ENCODE measurements at regions not wholly inside any gene's neighbourhood (a gene's known extent, or its start where the extent isn't known, plus 50 kb on each side); places are given as distances from the start of the nearest gene placed in this dataset.

DNA sequence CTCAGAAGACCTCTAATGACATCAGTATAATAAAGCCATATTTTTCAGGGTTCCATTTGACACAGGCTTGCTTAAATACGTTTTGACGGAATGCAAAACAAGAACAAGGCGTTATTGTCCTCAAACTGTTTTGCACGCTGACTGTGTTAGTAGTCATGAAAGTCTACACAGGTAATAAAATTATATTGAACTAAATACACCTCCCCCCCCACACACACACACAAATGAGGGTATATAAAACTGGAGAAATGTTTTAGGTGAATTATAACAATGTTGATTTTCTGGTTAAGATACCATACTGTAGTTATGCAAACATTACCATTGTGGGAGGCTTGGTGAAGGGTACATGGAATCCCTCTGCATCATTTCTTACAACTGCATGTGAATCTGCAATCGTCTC lies 257.1 kb upstream of the ARRDC4 start:
- intact Hi-C loops (cut with micrococcal nuclease) (no loop called here), in situ Hi-C loops (cut with MboI) (no loop called here)
- no peaks in the 10 kb centered on the region for H3K36me3 ChIP-seq (ENCODE audit: control insufficient read depth, insufficient read depth, low read length)
- no peak for ATAC-seq
- H3K4me2 ChIP-seq (ENCODE audit: insufficient read depth, low read length): no peak overlapping the region
- H3K9me3 ChIP-seq (replicated peaks; ENCODE audit: control insufficient read depth, insufficient read depth, low read depth, low read length): no peaks in the 10 kb centered on the region
- H3K79me2 ChIP-seq (ENCODE audit: control insufficient read depth, insufficient read depth, low read length): no peaks in the 10 kb centered on the region
- TF ChIP-seq ZNF263 (CRISPR knock-in tag; IDR thresholded peaks at IDR 0.05; ENCODE audit: borderline replicate concordance): no peak
- no peak for TF ChIP-seq BACH1 (tag; IDR thresholded peaks at IDR 0.05)
- ChIA-PET CTCF (ENCODE audit: low intra/inter-chr PET ratio) (no interaction called here), POLR2A (no interaction called here)
- no peak overlapping the region for H2AFZ ChIP-seq (ENCODE audit: low read depth, low read length)
- H3K4me3 ChIP-seq: no peak overlapping the region
- no peaks in the 10 kb centered on the region for H3K9me1 ChIP-seq (ENCODE audit: control insufficient read depth, insufficient read depth, low read length)
- no peak overlapping the region for H3K9ac ChIP-seq (ENCODE audit: insufficient read depth in 1 of 2, low read depth in 2 of 2, low read length in 2 of 2)
- no peaks in the 10 kb centered on the region for H3K27me3 ChIP-seq (ENCODE audit: control insufficient read depth in 2 of 2, insufficient read depth in 2 of 2, low read length in 2 of 2)
- DNase-seq (ENCODE audit: extremely low read depth in 1 of 4, low spot score in 3 of 4): no peak
- H3K4me1 ChIP-seq (replicated peaks in 1 of 2; ENCODE audit: control insufficient read depth in 2 of 2, insufficient read depth in 2 of 2, low read length in 2 of 2): no peaks in the 10 kb centered on the region
- no peaks in the 10 kb centered on the region for H4K20me1 ChIP-seq (replicated peaks; ENCODE audit: control insufficient read depth, insufficient read depth, low read length)
- 39% methylated on average over 5 of the region's 5 CpGs for whole genome bisulfite sequencing (ENCODE audit: insufficient coverage, low coverage, missing lambda C conversion rate)
- no TSS peak for BruUV-seq (replicated peaks)
- FAIRE-seq: no peak
- H3K27ac ChIP-seq (ENCODE audit: extremely low read depth, low read depth, low read length): no peak overlapping the region

DNA sequence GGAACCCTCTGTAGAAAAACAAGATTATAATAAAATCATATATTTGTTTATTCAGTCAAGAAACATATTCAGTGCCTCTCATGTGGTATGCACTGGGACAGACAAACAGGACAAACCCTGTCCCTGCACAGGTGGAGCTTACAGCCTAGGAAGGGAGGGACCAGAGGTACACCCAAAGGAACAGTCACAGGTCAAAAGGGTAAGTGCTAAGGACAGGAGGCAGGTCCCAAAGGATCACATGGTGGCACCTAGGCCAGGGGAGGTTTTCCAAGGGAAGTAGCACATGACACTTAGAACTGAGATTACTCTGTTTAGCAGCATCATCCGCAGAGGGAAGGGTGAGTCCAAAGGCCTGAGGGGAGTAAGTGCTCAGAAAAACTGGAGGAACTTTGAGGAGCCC lies 254.4 kb upstream of the ARRDC4 start:
- FAIRE-seq (no peak), DNase-seq (ENCODE audit: extremely low read depth in 1 of 4, low spot score in 3 of 4) (no peak), ATAC-seq (no peak)
- Histone ChIP-seq H3K79me2 (ENCODE audit: control insufficient read depth, insufficient read depth, low read length) (no peaks in the 10 kb centered on the region), H4K20me1 (replicated peaks; ENCODE audit: control insufficient read depth, insufficient read depth, low read length) (no peaks in the 10 kb centered on the region), H3K4me1 (replicated peaks in 1 of 2; ENCODE audit: control insufficient read depth in 2 of 2, insufficient read depth in 2 of 2, low read length in 2 of 2) (no peaks in the 10 kb centered on the region), H3K9me3 (replicated peaks; ENCODE audit: control insufficient read depth, insufficient read depth, low read depth, low read length) (no peaks in the 10 kb centered on the region), H3K27me3 (ENCODE audit: control insufficient read depth in 2 of 2, insufficient read depth in 2 of 2, low read length in 2 of 2) (no peaks in the 10 kb centered on the region), H3K9ac (ENCODE audit: insufficient read depth in 1 of 2, low read depth in 2 of 2, low read length in 2 of 2) (no peak overlapping the region), H3K4me2 (ENCODE audit: insufficient read depth, low read length) (no peak overlapping the region), H3K9me1 (ENCODE audit: control insufficient read depth, insufficient read depth, low read length) (no peaks in the 10 kb centered on the region), H3K36me3 (ENCODE audit: control insufficient read depth, insufficient read depth, low read length) (no peaks in the 10 kb centered on the region), H3K4me3 (no peak overlapping the region), H2AFZ (ENCODE audit: low read depth, low read length) (no peak overlapping the region), H3K27ac (ENCODE audit: extremely low read depth, low read depth, low read length) (no peak overlapping the region)
- POLR2A ChIA-PET: no interaction called here
- 36% methylated on average over 1 of the region's 1 CpG for WGBS (ENCODE audit: insufficient coverage, low coverage, missing lambda C conversion rate)
- CTCF ChIA-PET (ENCODE audit: low intra/inter-chr PET ratio): no interaction called here
- no TSS peak for BruUV-seq (replicated peaks)
- intact Hi-C loops (cut with micrococcal nuclease): no loop called here
- in situ Hi-C loops (cut with MboI): no loop called here
- TF ChIP-seq HNRNPLL (IDR thresholded peaks at IDR 0.05; ENCODE audit: low read depth, low read length, poor library complexity, severe bottlenecking) (no peak), FOXK2 (conservative IDR thresholded peaks at IDR 0.05 in 1 of 2, IDR thresholded peaks at IDR 0.05 in 1 of 2; ENCODE audit: low read depth in 2 of 2) (no peak), PML (IDR thresholded peaks at IDR 0.05; ENCODE audit: low read length) (no peak), ZFP30 (CRISPR knock-in tag; IDR thresholded peaks at IDR 0.05; ENCODE audit: borderline replicate concordance) (no peak), HDAC6 (IDR thresholded peaks at IDR 0.05; ENCODE audit: low read depth, low read length) (no peak), CBFB (CRISPR knock-in tag; IDR thresholded peaks at IDR 0.05) (no peak)

All from K562 (cell line).